Omental fat pad (tissue), 3 donors: ENCODE measurements at regions not wholly inside any gene's neighbourhood (a gene's known extent, or its start where the extent isn't known, plus 50 kb on each side); places are given as distances from the start of the nearest gene placed in this dataset.

Experiments
- ATAC-seq: fragments of 150-250 bp; one replicate; pipeline ENCODE4 v1.9.1; 2016; ENCODE audit warnings: mild to moderate bottlenecking, moderate library complexity; ENCODE audit not compliant: low FRiP score
- DNase-seq: peaks from one replicate; pipeline ENCODE4 v3.0.0-alpha.2; 2019; ENCODE audit warnings: low spot score
- CTCF ChIP-seq, 3 donors: fragments of 450-650 bp; IDR thresholded peaks; one replicate each; pipeline ENCODE4 v1.5.1; 2016 to 2017; ENCODE audit warnings: antibody characterized with exemption in 3 of 3, mild to moderate bottlenecking in 3 of 3, moderate library complexity in 2 of 3

- DNase-seq (no peak), ATAC-seq (no peak)
- no peak for TF ChIP-seq CTCF (IDR thresholded peaks at IDR 0.05)
These were observed 193.1 kb upstream of the DAB1 start for GRCh38 chr1:57616921-57617320.

GRCh38 chr1:57615956-57616355, 192.1 kb upstream of the DAB1 start:
- TF ChIP-seq CTCF (IDR thresholded peaks at IDR 0.05) = no peak
- ATAC-seq = no peak
- no peak for DNase-seq

GRCh38 chr1:57612833-57613232, 189.0 kb upstream of the DAB1 start:
- no peak for TF ChIP-seq CTCF (IDR thresholded peaks at IDR 0.05)
- DNase-seq (no peak), ATAC-seq (no peak)

DNA sequence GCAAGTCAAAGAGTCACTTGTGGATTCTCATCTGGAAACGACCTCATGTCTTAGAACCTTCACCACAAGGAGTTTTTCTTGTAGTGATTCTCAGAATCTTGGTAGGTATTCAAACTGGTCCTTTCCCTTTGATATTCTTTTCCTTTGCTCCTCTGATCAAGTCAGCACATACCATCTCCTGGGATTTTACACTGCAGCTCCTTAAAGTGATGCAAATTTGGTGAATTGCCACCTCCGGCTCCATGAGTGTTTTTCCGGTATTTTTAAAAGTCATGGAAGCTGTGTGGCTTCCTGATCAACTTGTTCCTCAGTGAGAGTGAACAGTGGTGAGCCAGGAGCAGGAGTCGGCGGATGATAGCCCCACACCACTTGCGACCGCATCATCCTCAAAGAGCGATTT, 182.1 kb upstream of the DAB1 start:
- TF ChIP-seq CTCF (IDR thresholded peaks at IDR 0.05) = no peak
- no peak for ATAC-seq
- DNase-seq = no peak

DNA sequence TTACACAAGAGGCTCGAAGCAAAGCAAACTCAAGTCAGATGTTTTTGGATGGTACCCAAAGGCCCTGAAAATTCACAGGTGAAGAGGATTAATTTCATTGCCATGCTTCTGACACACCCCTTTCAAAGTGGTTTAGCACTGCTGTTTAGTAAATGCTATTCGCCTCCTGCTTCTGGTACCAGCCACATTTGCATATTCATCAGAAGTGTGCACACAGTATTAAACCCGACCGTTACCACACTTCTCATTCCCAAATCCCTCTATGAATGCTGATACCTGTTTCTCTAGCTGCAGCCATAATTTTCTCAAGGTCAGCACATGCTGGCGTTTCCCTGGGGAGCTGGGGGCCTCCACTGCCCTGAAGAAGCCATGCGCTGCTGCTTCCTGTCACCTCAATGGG, 179.8 kb upstream of the DAB1 start:
- TF ChIP-seq CTCF (IDR thresholded peaks at IDR 0.05) = no peak
- DNase-seq (no peak), ATAC-seq (no peak)

DNA sequence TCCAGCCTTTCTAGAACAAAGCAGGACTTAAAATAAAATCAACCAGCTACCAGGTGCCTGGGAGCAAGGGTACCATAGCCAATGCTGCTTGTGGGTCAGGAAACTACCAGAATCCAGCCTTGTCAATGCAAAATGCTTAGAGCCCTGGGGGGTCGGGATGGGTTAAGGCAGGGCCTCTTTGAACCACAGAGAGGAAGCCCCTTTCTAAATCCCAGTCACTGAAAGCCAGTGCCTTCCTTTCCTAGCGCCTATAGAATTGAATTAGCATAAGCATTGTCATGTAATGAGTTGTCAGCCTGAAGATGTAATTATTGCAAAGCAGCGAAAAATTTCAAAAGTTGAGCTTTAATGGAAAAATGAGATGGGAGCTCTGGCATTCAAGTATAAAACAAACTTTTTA, 176.6 kb upstream of the DAB1 start:
- no peak for TF ChIP-seq CTCF (IDR thresholded peaks at IDR 0.05)
- ATAC-seq = no peak
- no peak for DNase-seq

GRCh38 chr1:57599236-57599994, 175.6 kb upstream of the DAB1 start:
- ATAC-seq (no peak), DNase-seq (no peak)
- TF ChIP-seq CTCF (IDR thresholded peaks at IDR 0.05) = no peak
